Left forelimb (tissue), 1 donor: ENCODE measurements at regions not wholly inside any gene's neighbourhood (a gene's known extent, or its start where the extent isn't known, plus 50 kb on each side); places are given as distances from the start of the nearest gene placed in this dataset.
"Not testable (repeated sequence)": the region's sequence is repeated elsewhere in the genome, so short reads cannot be mapped to it uniquely, and the experiment has no call there.

Experiments used
- DNase-seq: peaks from one replicate; pipeline ENCODE4 v3.0.0-alpha.2; 2018; ENCODE audit warnings: low spot score

GRCh38 chr4:103307453-103308247 is 109.5 kb upstream of the CENPE start:
- DNase-seq, result no peak

- no peak for DNase-seq
Observed at GRCh38 chr4:103306870-103307375, 108.8 kb upstream of the CENPE start.

DNA sequence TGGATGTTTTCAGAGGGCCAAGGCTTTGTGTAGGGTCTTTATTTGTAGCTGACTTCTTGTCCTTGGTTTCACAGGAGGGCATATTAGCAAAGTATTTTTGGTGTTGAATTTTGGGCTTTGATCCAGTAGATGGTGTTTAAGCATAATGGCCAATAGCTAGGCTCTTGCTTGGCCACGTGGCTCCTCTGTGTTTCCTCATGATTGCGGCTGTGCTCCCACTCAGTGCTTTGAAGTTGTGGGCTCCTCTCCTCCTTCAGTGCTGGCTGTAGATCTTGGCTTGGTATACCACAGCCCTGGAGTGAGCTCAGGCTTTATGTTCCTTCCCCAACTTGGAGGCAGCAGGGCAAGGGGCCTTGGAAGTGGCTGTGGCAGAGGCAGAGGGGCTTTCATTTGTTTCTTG is 107.2 kb upstream of the CENPE start:
- no peak for DNase-seq

GRCh38 chr4:103303011-103303410 is 104.9 kb upstream of the CENPE start:
- no peak for DNase-seq

- DNase-seq, result no peak
Observed at GRCh38 chr4:103292959-103293358, 94.8 kb upstream of the CENPE start.

DNA sequence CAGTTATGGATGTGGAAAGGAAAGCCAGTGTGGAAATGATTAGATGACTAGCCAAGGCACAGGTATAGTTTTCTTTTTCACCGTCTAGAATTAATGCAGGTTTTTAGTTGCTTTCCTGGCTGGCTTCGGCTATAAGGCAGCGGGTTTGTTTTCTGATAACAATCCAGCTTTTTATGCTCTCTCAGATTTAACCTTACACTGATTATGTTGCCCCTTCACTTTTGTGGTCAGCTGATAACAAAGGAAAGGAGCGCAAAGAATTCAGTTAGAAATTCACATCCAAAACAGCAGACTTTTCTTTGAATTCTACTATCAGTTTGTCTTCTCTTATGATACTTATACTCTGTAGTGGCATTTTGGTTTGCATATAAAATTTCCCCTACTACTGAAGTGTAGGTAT is 94.2 kb upstream of the CENPE start:
- DNase-seq, result no peak

DNA sequence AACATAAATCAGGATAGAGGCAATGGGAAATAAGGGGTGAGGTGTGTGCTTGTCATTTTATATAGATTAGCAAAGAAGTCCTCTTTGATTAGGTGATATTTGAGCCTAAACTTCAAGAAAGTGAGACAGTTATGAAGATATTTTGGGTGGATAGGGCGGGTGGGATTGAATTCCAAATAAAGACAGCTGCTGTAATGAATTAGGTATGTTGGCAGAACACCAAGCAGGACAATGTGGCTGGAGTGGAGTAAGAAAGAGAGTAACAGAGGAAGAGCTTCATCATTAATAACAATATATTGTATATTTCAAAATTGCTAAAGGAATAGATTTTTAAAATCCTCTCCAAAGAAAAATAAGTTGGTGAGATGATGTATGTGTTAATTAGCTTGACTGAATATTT is 91.0 kb upstream of the CENPE start:
- no peak for DNase-seq

- DNase-seq, result no peak
Observed at GRCh38 chr4:103272174-103272573, 74.0 kb upstream of the CENPE start.

GRCh38 chr4:103268746-103269145 is 70.6 kb upstream of the CENPE start:
- DNase-seq, result no peak

- no peak for DNase-seq
Observed at GRCh38 chr4:103264905-103265304, 66.8 kb upstream of the CENPE start.

GRCh38 chr4:103256068-103256467 is 57.9 kb upstream of the CENPE start:
- not testable (repeated sequence) for DNase-seq
